HepG2 (cell line): ENCODE measurements at regions not wholly inside any gene's neighbourhood (a gene's known extent, or its start where the extent isn't known, plus 50 kb on each side); places are given as distances from the start of the nearest gene placed in this dataset.

Experiments used
- ATAC-seq: fragments of 200-7000 bp; cut with Tn5 transposase; 3 replicates; pipeline ENCODE4 v1.9.1; 2020; ENCODE audit warnings: mild to moderate bottlenecking, moderate library complexity
- BruUV-seq: library from RNA; stranded (reverse); fragments of 400-500 nt; replicated peaks from 2 replicates; lab custom pipeline; 2021; lab: Mats Ljungman, UMichigan
- CTCF ChIA-PET: fragments of 300-600 bp; formaldehyde crosslinking; extraction: SDS; loops from one replicate; lab custom pipeline; 2021; ENCODE audit warnings: low total read pairs, inconsistent platforms, low intra/inter-chr PET ratio; lab: Yijun Ruan, JAX
- POLR2A ChIA-PET: fragments of 350-600 bp; sonication (Branson Sonifier 250); formaldehyde crosslinking; loops from one replicate; lab custom pipeline; 2020; ENCODE audit warnings: antibody characterized with exemption, inconsistent platforms; lab: Yijun Ruan, JAX
- DNase-seq: peaks from one replicate; pipeline ENCODE4 v3.0.0-alpha.2; 2015; ENCODE audit warnings: low spot score
- FAIRE-seq: peaks from 3 replicates; lab custom pipeline; 2011; peaks lifted over from hg19 to GRCh38; lab: Jason Lieb, UNC
- H2AFZ ChIP-seq: one replicate; pipeline ENCODE4 v1.6.1; 2011; ENCODE audit warnings: low read length, inconsistent platforms
- H3K27ac ChIP-seq: fragments of 300-600 bp; 3 replicates; pipeline ENCODE4 v1.8.0; 2011; ENCODE audit warnings: mixed run types, mild to moderate bottlenecking, mixed read lengths, low read length, inconsistent platforms; ENCODE audit not compliant: insufficient read depth; ENCODE audit errors: extremely low read length
- H3K27me3 ChIP-seq, 2 experiments: fragments of 200-600 bp in 1 of 2; 2 replicates in 1 of 2; 3 replicates in 1 of 2; pipeline versions ENCODE4 v1.6.0 to v1.8.0; 2011; ENCODE audit warnings: low read length in 2 of 2, mild to moderate bottlenecking in 2 of 2, moderate library complexity in 2 of 2, inconsistent platforms in 1 of 2; ENCODE audit not compliant: insufficient read depth in 2 of 2, control insufficient read depth in 1 of 2
- H3K36me3 ChIP-seq, 2 experiments: fragments of 200-600 bp in 1 of 2; replicated peaks in 1 of 2; 2 replicates in 1 of 2; 3 replicates in 1 of 2; pipeline versions ENCODE4 v1.5.1 to v1.8.0; 2011; ENCODE audit warnings: low read length in 2 of 2, inconsistent platforms in 1 of 2; ENCODE audit not compliant: insufficient read depth in 2 of 2, control insufficient read depth in 1 of 2
- H3K4me1 ChIP-seq: 2 replicates; pipeline ENCODE4 v1.5.1; 2012; ENCODE audit warnings: low read length, inconsistent platforms; ENCODE audit not compliant: insufficient read depth
- H3K4me2 ChIP-seq: 2 replicates; pipeline ENCODE4 v1.6.0; 2011; ENCODE audit warnings: low read depth, low read length, inconsistent platforms
- H3K4me3 ChIP-seq, 3 experiments: fragments of 200-600 bp in 1 of 3; sonication (generic), shearing (Covaris generic) in 1 of 3; replicated peaks in 1 of 3; 2 replicates each; pipeline ENCODE4 v1.5.1; 2011 to 2016; ENCODE audit warnings: low read length in 3 of 3, inconsistent platforms in 2 of 3, low read depth in 2 of 3, mild to moderate bottlenecking in 2 of 3, control low read depth in 1 of 3, mixed read lengths in 1 of 3; ENCODE audit not compliant: insufficient read depth in 1 of 3
- H3K79me2 ChIP-seq: one replicate; pipeline ENCODE4 v1.6.1; 2011; ENCODE audit warnings: low read length, inconsistent platforms; ENCODE audit not compliant: insufficient read depth
- H3K9ac ChIP-seq: 2 replicates; pipeline ENCODE4 v1.6.0; 2011; ENCODE audit warnings: mild to moderate bottlenecking, low read depth, low read length, inconsistent platforms; ENCODE audit not compliant: insufficient read depth
- H3K9me3 ChIP-seq: 2 replicates; pipeline ENCODE4 v1.5.1; 2012; ENCODE audit warnings: mild to moderate bottlenecking, low read length
- H4K20me1 ChIP-seq: 2 replicates; pipeline ENCODE4 v1.6.0; 2011; ENCODE audit warnings: inconsistent platforms, mild to moderate bottlenecking, low read length, moderate library complexity; ENCODE audit not compliant: insufficient read depth
- ARNT2 ChIP-seq: sonication (generic); formaldehyde crosslinking; IDR thresholded peaks from 2 replicates; pipeline ENCODE4 v1.8.0; 2022; ENCODE audit warnings: mild to moderate bottlenecking, low read depth, missing genetic modification reagents, moderate library complexity
- ATF5 ChIP-seq: sonication (generic); formaldehyde crosslinking; IDR thresholded peaks from 2 replicates; pipeline ENCODE4 v1.4.0; 2020; ENCODE audit warnings: mild to moderate bottlenecking, low read depth, missing genetic modification reagents
- GRHL1 ChIP-seq: sonication (generic); formaldehyde crosslinking; conservative IDR thresholded peaks from 2 replicates; pipeline ENCODE4 v1.8.0; 2022; ENCODE audit warnings: missing genetic modification reagents
- GZF1 ChIP-seq: sonication (generic); formaldehyde crosslinking; IDR thresholded peaks from 2 replicates; pipeline ENCODE4 v1.5.1; 2020; ENCODE audit warnings: mild to moderate bottlenecking, missing genetic modification reagents
- HMG20A ChIP-seq: IDR thresholded peaks from 2 replicates; pipeline ENCODE4 v1.6.1; 2016; ENCODE audit warnings: borderline replicate concordance
- ISX ChIP-seq: sonication (generic); formaldehyde crosslinking; conservative IDR thresholded peaks from 2 replicates; pipeline ENCODE4 v1.5.0; 2020; ENCODE audit warnings: missing genetic modification reagents
- PHF5A ChIP-seq: IDR thresholded peaks from one replicate; pipeline ENCODE4 v1.6.1; 2018; ENCODE audit warnings: low read depth, missing genetic modification reagents; ENCODE audit not compliant: unreplicated experiment
- SRSF1 ChIP-seq: fragments of 200-400 bp; formaldehyde crosslinking; optimal IDR thresholded peaks from 2 replicates; pipeline ENCODE3; 2017; ENCODE audit warnings: mild to moderate bottlenecking, low read depth, low read length, moderate library complexity
- ZFP36 ChIP-seq: fragments of 150-350 bp; IDR thresholded peaks from 2 replicates; pipeline ENCODE4 v1.6.1; 2018; ENCODE audit warnings: borderline replicate concordance, low read length, low read depth; ENCODE audit not compliant: partially characterized antibody
- ZMYM3 ChIP-seq: sonication (generic); formaldehyde crosslinking; IDR thresholded peaks from 2 replicates; pipeline ENCODE4 v1.5.1; 2020; ENCODE audit warnings: mild to moderate bottlenecking, missing genetic modification reagents
- ZNF34 ChIP-seq: sonication (generic); formaldehyde crosslinking; IDR thresholded peaks from 2 replicates; pipeline ENCODE4 v1.4.0; 2020; ENCODE audit warnings: mild to moderate bottlenecking, missing genetic modification reagents, borderline replicate concordance
- ZNF383 ChIP-seq: sonication (generic); formaldehyde crosslinking; IDR thresholded peaks from 2 replicates; pipeline ENCODE4 v1.4.0; 2020; ENCODE audit warnings: missing genetic modification reagents, mild to moderate bottlenecking, borderline replicate concordance
- ZNF619 ChIP-seq: sonication (generic); formaldehyde crosslinking; IDR thresholded peaks from 2 replicates; pipeline ENCODE4 v1.4.0; 2020; ENCODE audit warnings: mild to moderate bottlenecking, missing genetic modification reagents
- ZNF713 ChIP-seq: sonication (generic); formaldehyde crosslinking; IDR thresholded peaks from 2 replicates; pipeline ENCODE4 v1.4.0; 2020; ENCODE audit warnings: mild to moderate bottlenecking, missing genetic modification reagents
- ZNF746 ChIP-seq: sonication (generic); formaldehyde crosslinking; IDR thresholded peaks from 2 replicates; pipeline ENCODE4 v1.8.0; 2022; ENCODE audit warnings: mild to moderate bottlenecking, missing genetic modification reagents
- ZNF776 ChIP-seq: sonication (generic); formaldehyde crosslinking; IDR thresholded peaks from 2 replicates; pipeline ENCODE4 v1.4.0; 2020; ENCODE audit warnings: mild to moderate bottlenecking, missing genetic modification reagents
- ZSCAN25 ChIP-seq: sonication (generic); formaldehyde crosslinking; IDR thresholded peaks from 2 replicates; pipeline ENCODE4 v1.8.0; 2022; ENCODE audit warnings: mild to moderate bottlenecking, missing genetic modification reagents
- WGBS: methylation state at CpG from one replicate; pipeline ENCODE4 v1.1.6; 2017; ENCODE audit warnings: low lambda C conversion rate; 5-methylcytosine and 5-hydroxymethylcytosine counted together
- in situ Hi-C: cut with HindIII; loops from 2 replicates; pipeline ENCODE4 v1.10.0; 2017; ENCODE audit warnings: low pct_unique_long_range_greater_than_20kb; ENCODE audit not compliant: extremely low pct_ligation_motif_present
- intact Hi-C: fragments of 100-400 bp; cut with micrococcal nuclease; formaldehyde crosslinking; loops from one replicate; pipeline ENCODE4 v1.10.0; 2022; ENCODE audit not compliant: unreplicated experiment

- H3K4me3 ChIP-seq = no peak overlapping the region
- no peaks in the 10 kb centered on the region for H3K9me3 ChIP-seq
- H2AFZ ChIP-seq = no peak overlapping the region
- intact Hi-C loops = no loop called here
- CTCF ChIA-PET = no interaction called here
- no peak for ATAC-seq
- H3K9ac ChIP-seq = no peak overlapping the region
- DNase-seq = no peak
- no peaks in the 10 kb centered on the region for H3K4me1 ChIP-seq
- no peaks in the 10 kb centered on the region for H4K20me1 ChIP-seq
- POLR2A ChIA-PET = no interaction called here
- no peak for TF ChIP-seq ATF5 (CRISPR knock-in tag)
- TF ChIP-seq GRHL1 (CRISPR knock-in tag) = no peak
- TF ChIP-seq ZNF619 (CRISPR knock-in tag) = no peak
- TF ChIP-seq GZF1 (CRISPR knock-in tag) = no peak
- TF ChIP-seq, all 625 proteins: peak for 0
- no peak overlapping the region for H3K27ac ChIP-seq
- BruUV-seq = no TSS peak
- FAIRE-seq = no peak
- in situ Hi-C loops = no loop called here
- no peaks in the 10 kb centered on the region for H3K36me3 ChIP-seq
- no peaks in the 10 kb centered on the region for H3K79me2 ChIP-seq
- H3K27me3 ChIP-seq = no peaks in the 10 kb centered on the region
- H3K4me2 ChIP-seq = no peak overlapping the region
Observed at GRCh38 chr2:40877734-40878288, 425.9 kb upstream of the SLC8A1 start.

- ATAC-seq (no peak), FAIRE-seq (no peak), DNase-seq (no peak)
- H3K79me2 ChIP-seq = no peaks in the 10 kb centered on the region
- in situ Hi-C loops (no loop called here), intact Hi-C loops (no loop called here)
- H4K20me1 ChIP-seq = no peaks in the 10 kb centered on the region
- H3K4me1 ChIP-seq = no peaks in the 10 kb centered on the region
- 3% methylated on average over 1 of the region's 1 CpG for WGBS
- no peak overlapping the region for H3K27ac ChIP-seq
- H3K9ac ChIP-seq = no peak overlapping the region
- no peaks in the 10 kb centered on the region for H3K9me3 ChIP-seq
- H3K27me3 ChIP-seq = no peaks in the 10 kb centered on the region
- BruUV-seq = no TSS peak
- H3K4me3 ChIP-seq = no peak overlapping the region
- ChIA-PET CTCF (no interaction called here), POLR2A (no interaction called here)
- H2AFZ ChIP-seq = no peak overlapping the region
- no peaks in the 10 kb centered on the region for H3K36me3 ChIP-seq
- H3K4me2 ChIP-seq = no peak overlapping the region
- TF ChIP-seq ZNF713 (no peak), ZFP36 (no peak), ZSCAN25 (no peak), ISX (CRISPR knock-in tag) (no peak), ARNT2 (CRISPR knock-in tag) (no peak), PHF5A (CRISPR knock-in tag) (no peak), ZNF34 (CRISPR knock-in tag) (no peak), ZNF776 (CRISPR knock-in tag) (no peak), ZNF746 (CRISPR knock-in tag) (no peak), SRSF1 (no peak), ZNF383 (CRISPR knock-in tag) (no peak), HMG20A (CRISPR knock-in tag) (no peak), ZMYM3 (no peak)
Observed at GRCh38 chr2:40879305-40879704, 427.4 kb upstream of the SLC8A1 start.
